ENCODE measurements at regions not wholly inside any gene's neighbourhood (a gene's known extent, or its start where the extent isn't known, plus 50 kb on each side); places are given as distances from the start of the nearest gene placed in this dataset.

DNA sequence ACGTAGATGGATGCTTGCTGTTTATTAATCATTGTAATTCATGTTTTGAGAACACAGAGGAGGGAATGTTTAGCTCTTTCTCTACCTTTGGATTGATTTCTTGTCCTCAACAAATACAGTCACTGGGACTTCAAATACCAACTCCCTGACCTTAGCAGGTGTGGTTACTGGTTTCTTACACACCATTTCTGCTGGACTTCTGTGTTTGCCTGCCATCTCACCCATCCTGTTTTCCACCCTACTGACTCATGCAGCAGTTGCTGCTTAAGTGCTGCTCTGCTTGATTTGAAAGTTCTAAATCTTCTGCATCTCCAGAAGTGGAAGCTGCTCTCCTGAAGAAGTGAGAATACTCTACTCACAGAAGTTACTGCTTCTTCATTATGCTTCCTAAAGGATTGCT is 170.3 kb downstream of the ZPLD1 start:
- Histone ChIP-seq H2BK120ac (replicated peaks; ENCODE audit: low read depth, low read length) (no peak overlapping the region), H3K4ac (replicated peaks; ENCODE audit: insufficient read length, low read depth, low read length) (no peak overlapping the region), H4K5ac (ENCODE audit: insufficient read length, low read depth, low read length) (no peak overlapping the region), H3K4me1 (replicated peaks in 1 of 4; ENCODE audit: control insufficient read depth in 3 of 4, insufficient read depth in 4 of 4, low read length in 3 of 4) (no peaks in the 10 kb centered on the region), H2BK12ac (ENCODE audit: low read depth, low read length) (no peak overlapping the region), H3K56ac (replicated peaks; ENCODE audit: insufficient read length, low read depth, low read length) (no peak overlapping the region), H3K23ac (ENCODE audit: insufficient read length) (no peak overlapping the region), H4K8ac (ENCODE audit: extremely low read depth, insufficient read depth, low read length) (no peak overlapping the region), H2BK20ac (ENCODE audit: low read length) (no peak overlapping the region), H3K23me2 (ENCODE audit: low read depth, low read length) (no peaks in the 10 kb centered on the region), H3K79me2 (ENCODE audit: control insufficient read depth in 1 of 2, insufficient read depth in 2 of 2, low read length in 2 of 2) (no peaks in the 10 kb centered on the region), H3K4me2 (ENCODE audit: insufficient read depth in 1 of 2, low read depth in 2 of 2, low read length in 2 of 2) (no peak overlapping the region), H3K4me3 (ENCODE audit: extremely low read depth in 1 of 4, insufficient read depth in 2 of 4, low read depth in 3 of 4, low read length in 4 of 4) (no peak overlapping the region), H2BK5ac (ENCODE audit: low read depth, low read length) (no peak overlapping the region), H2AFZ (ENCODE audit: low read length) (0 out of 2 replicates have a peak overlapping the region, but pooled peaks have one; percentile 1), H3K36me3 (ENCODE audit: control insufficient read depth in 2 of 4, insufficient read depth in 4 of 4, low read length in 3 of 4) (no peaks in the 10 kb centered on the region), H4K20me1 (replicated peaks in 1 of 2; ENCODE audit: control insufficient read depth in 1 of 2, insufficient read depth in 2 of 2, low read length in 2 of 2) (no peaks in the 10 kb centered on the region), H3K9ac (replicated peaks in 1 of 4; ENCODE audit: extremely low read depth in 1 of 4, low read depth in 3 of 4, low read length in 3 of 4) (no peak overlapping the region), H3K27me3 (replicated peaks in 1 of 4; ENCODE audit: control insufficient read depth in 3 of 4, extremely low read depth in 1 of 4, insufficient read depth in 3 of 4, low read length in 3 of 4) (no peaks in the 10 kb centered on the region), H3K9me3 (ENCODE audit: insufficient read depth in 2 of 2, low read depth in 1 of 2, low read length in 1 of 2) (no peaks in the 10 kb centered on the region; a peak in 1 of 4 replicates), H3K27ac (ENCODE audit: low read depth, low read length) (no peak overlapping the region), H2AK5ac (ENCODE audit: low read depth, low read length) (no peak overlapping the region), H2BK15ac (ENCODE audit: low read length) (no peak overlapping the region), H4K91ac (replicated peaks; ENCODE audit: insufficient read length, low read length) (no peak overlapping the region), H3K79me1 (ENCODE audit: low read depth, low read length) (no peaks in the 10 kb centered on the region), H3K18ac (ENCODE audit: extremely low read depth, low read length) (no peak overlapping the region), H3K14ac (ENCODE audit: insufficient read length) (no peak overlapping the region)
- no peak for DNase-seq (ENCODE audit: low read depth in 1 of 2, low spot score in 2 of 2)
- ChIA-PET CTCF (ENCODE audit: partially characterized antibody) (interaction anchor here (1.1 kb wide), 1 partner anchor 134 kb away, joined by 3 read pairs; no protein-coding TSS in a partner anchor), POLR2A (ENCODE audit: partially characterized antibody) (no interaction called here)
- WGBS, 2 experiments (ENCODE audit: extremely low coverage in 1 of 2, insufficient coverage in 1 of 2, insufficient read length in 1 of 2, insufficient replicate concordance in 2 of 2, low coverage in 1 of 2, low lambda C conversion rate in 2 of 2, missing lambda C conversion rate in 1 of 2) = 86% methylated on average over 1 of the region's 1 CpG; no CpG with 5 or more reads in 1 of the 2 experiments
- FAIRE-seq = no peak
- TF ChIP-seq FOSL1 (IDR thresholded peaks at IDR 0.05; ENCODE audit: insufficient read depth, low read depth, low read length) = no peak
- TF ChIP-seq EP300 (IDR thresholded peaks at IDR 0.05; ENCODE audit: borderline replicate concordance in 1 of 2, low read depth in 2 of 2, low read length in 2 of 2) = no peak
- TF ChIP-seq TAF1 (IDR thresholded peaks at IDR 0.05; ENCODE audit: low read depth, low read length) = no peak
- no peak for TF ChIP-seq KDM4A (IDR thresholded peaks at IDR 0.05; ENCODE audit: low read depth, low read length, severe bottlenecking)
- no peak for TF ChIP-seq RXRA (IDR thresholded peaks at IDR 0.05; ENCODE audit: insufficient read depth, low read depth, low read length)
- TF ChIP-seq NANOG (IDR thresholded peaks at IDR 0.05; ENCODE audit: insufficient read depth, low read depth, low read length, poor library complexity, severe bottlenecking) = no peak
- TF ChIP-seq ZNF274 (IDR thresholded peaks at IDR 0.05; ENCODE audit: borderline replicate concordance, extremely low read depth, low read length) = no peak
- TF ChIP-seq POLR2AphosphoS5 (IDR thresholded peaks at IDR 0.05; ENCODE audit: low read depth, low read length) = no peak
- no peak for TF ChIP-seq SIN3A (conservative IDR thresholded peaks at IDR 0.05 in 1 of 2, IDR thresholded peaks at IDR 0.05 in 1 of 2; ENCODE audit: low read depth in 1 of 2, low read length in 2 of 2)
- TF ChIP-seq KDM5A (IDR thresholded peaks at IDR 0.05; ENCODE audit: low read length) = no peak
- TF ChIP-seq JUND (IDR thresholded peaks at IDR 0.05; ENCODE audit: low read length) = no peak
- TF ChIP-seq ASH2L (IDR thresholded peaks at IDR 0.05; ENCODE audit: low read length) = no peak
- no peak for TF ChIP-seq SAP30 (IDR thresholded peaks at IDR 0.05; ENCODE audit: insufficient read depth, insufficient replicate concordance, low read length)
- no peak for TF ChIP-seq JUN (IDR thresholded peaks at IDR 0.05; ENCODE audit: low read depth, low read length)
- no peak for TF ChIP-seq CREB1 (IDR thresholded peaks at IDR 0.05)
